Activated T-cell treated with anti-CD3 and anti-CD28 coated beads for 48 hours (primary cell): ENCODE measurements at regions not wholly inside any gene's neighbourhood (a gene's known extent, or its start where the extent isn't known, plus 50 kb on each side); places are given as distances from the start of the nearest gene placed in this dataset.
"Not testable (repeated sequence)": the region's sequence is repeated elsewhere in the genome, so short reads cannot be mapped to it uniquely, and the experiment has no call there.

ENCODE experiments used
- DNase-seq: peaks from one replicate; pipeline ENCODE4 v3.0.0-alpha.2; 2020; ENCODE audit warnings: low read depth

GRCh38 chr4:29304595-29304994 lies 1415.6 kb upstream of the PCDH7 start:
- DNase-seq: no peak

- no peak for DNase-seq
These were observed 1412.9 kb upstream of the PCDH7 start for GRCh38 chr4:29307256-29307655.

GRCh38 chr4:29307755-29308154 lies 1412.4 kb upstream of the PCDH7 start:
- DNase-seq: no peak

DNA sequence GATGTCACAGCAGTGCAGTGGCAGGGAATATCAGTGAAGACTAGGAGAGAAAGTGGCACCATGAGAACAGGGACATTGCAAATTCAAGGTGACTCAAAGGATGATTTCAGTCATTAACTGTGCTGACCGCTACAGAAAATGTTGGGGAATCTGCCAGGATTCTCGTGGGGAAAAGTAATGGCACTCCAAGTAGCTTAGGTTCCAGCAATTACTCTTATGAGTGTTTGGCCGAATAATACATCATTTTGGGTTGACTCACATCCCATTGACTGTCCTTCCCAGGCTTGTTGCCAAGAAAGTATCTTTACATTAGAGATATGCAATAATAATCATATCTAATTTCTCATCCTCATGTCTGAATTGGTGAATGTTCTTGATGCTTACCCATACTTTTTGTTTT lies 1411.1 kb upstream of the PCDH7 start:
- DNase-seq: no peak

- no peak for DNase-seq
These were observed 1409.9 kb upstream of the PCDH7 start for GRCh38 chr4:29310252-29310651.

- DNase-seq: no peak
These were observed 1408.9 kb upstream of the PCDH7 start for GRCh38 chr4:29311247-29311646.

- no peak for DNase-seq
These were observed 1400.4 kb upstream of the PCDH7 start for GRCh38 chr4:29319663-29320340.

DNA sequence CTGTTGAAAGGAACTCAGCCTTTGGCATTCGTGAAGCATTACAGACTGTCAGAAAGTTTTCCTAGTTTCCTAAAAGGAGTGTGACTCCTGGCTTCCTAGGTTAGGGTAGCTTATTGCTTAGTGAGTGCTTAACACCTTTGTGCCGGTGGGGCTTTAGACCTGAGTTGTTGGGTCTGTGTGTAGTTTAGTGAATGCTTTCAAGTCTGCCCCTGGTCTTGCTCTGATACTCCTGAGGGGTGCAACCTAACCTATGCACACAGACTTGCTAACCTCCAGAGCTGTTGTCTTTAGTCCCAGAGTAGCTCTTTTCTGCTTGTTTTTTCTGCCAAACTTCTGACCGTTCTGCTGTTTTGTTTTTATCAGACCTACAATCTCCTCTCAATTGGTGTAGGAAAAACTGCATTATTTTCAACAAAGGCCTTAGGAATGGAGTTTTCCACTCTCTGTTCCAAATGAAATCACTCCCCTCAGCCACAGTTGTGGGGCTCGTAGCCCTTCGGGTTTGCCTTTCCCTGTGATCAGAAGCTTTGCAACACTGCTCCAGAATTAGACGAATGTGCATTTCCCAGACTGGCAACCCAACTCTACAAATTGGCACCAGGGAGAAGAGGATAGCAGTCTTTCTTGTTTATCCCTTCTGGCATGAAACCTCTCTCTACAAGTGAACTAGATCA lies 1399.1 kb upstream of the PCDH7 start:
- no peak for DNase-seq

GRCh38 chr4:29326004-29326403 lies 1394.2 kb upstream of the PCDH7 start:
- no peak for DNase-seq

GRCh38 chr4:29326816-29327215 lies 1393.4 kb upstream of the PCDH7 start:
- DNase-seq: no peak

DNA sequence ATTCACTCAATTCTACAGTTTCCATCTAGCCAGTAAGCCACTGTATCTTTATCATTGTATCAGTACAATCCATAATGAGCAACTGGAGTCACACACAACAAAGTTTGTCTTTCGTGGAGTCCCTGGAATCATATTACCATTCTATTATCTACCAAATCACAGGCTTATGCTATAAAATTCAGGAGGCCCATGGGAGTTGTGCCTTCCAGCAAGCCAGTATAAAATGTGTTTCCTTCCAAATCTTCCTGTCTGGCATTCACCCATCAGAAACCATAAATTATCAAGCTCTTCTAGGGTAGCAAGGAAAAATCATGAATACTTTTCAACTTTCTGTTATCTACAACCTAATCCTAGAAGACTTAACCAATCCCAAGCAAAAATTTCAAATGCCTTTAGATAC lies 1383.3 kb upstream of the PCDH7 start:
- no peak for DNase-seq

- DNase-seq: no peak
These were observed 1347.2 kb upstream of the PCDH7 start for GRCh38 chr4:29372971-29373370.

DNA sequence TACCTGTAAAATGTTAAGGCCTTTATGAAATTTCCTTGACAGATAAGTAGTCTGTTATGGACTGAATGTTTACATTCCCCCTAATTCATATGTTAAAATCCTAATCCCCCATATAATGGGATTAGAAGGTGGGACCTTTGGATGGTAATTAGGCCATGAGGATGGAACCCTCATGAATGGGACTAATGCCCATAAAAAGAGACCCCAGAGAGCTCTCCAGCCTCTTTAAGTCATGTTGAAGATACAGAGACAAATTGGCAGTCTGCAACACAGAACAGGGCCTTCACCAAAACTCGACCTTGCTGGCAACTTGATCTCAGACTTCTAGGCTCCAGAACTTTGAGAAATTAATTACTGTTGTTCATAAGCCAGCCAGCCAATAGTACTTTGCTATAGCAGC lies 1344.5 kb upstream of the PCDH7 start:
- no peak for DNase-seq

- DNase-seq: not testable (repeated sequence)
These were observed 1341.9 kb upstream of the PCDH7 start for GRCh38 chr4:29378237-29378636.

DNA sequence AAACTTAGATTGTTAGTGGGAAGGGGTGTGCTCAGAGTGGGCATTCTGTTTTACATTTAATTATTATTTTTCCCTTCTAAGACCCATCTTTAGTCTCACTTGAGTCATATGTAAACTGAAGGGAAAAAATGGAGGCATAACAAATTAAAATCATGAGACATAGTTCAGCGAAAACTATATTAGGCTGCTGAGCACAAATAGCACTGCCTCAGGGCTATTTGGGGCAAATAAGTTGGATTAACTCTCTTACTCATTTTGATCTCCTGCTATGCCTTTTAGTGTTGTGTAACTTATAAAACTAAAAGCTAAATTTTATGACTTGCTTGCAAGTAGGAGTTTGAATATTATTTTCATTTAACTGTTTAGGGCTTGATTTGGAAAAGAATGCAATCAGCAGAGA lies 1329.2 kb upstream of the PCDH7 start:
- DNase-seq: no peak

- no peak for DNase-seq
These were observed 1315.1 kb upstream of the PCDH7 start for GRCh38 chr4:29405116-29405515.

DNA sequence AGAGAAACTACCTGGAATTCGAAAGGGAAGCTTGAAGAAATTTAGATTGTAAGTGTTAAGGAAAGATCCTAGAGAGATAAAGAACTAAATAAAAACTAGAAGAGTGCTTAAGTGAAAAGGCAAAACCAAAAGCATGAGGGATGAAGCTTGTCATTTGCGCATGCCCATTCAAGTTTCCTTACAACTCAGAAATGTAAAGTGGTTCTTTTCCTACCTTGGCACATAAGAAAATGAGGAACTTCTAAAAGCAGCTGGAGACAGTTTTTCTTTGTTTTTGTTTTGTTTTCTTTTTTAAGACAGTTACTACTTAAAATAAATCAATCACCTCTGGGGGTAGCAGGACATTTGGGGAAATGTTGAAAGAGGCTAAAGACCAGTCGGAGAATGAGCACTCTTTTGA lies 1304.4 kb upstream of the PCDH7 start:
- DNase-seq: no peak

- no peak for DNase-seq
These were observed 1296.1 kb upstream of the PCDH7 start for GRCh38 chr4:29423836-29424721.

DNA sequence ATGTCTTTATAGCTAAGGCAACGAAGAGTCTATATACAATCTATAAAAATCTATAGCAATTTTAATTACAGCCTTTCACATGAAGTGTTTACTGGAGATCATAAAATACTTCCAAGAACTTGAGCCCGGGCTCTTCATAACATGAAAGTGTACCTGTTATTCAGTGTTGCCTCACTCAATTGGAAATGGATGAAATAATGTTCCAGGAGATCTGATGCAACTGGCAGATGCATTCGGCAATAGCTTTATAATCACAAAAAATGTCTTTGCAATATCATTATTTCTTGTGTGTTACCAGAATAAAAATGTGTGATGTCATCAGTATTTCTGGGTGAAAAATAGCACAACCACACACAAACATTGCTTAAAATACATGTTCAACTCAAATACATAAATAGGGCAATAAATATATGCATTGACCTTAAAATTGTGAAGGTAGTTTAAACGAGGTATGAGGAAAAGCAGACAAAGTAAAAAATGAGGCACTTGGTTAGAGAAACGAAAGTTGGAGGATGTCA lies 1266.8 kb upstream of the PCDH7 start:
- no peak for DNase-seq

GRCh38 chr4:29459926-29460325 lies 1260.2 kb upstream of the PCDH7 start:
- no peak for DNase-seq

GRCh38 chr4:29467044-29467717 lies 1253.0 kb upstream of the PCDH7 start:
- DNase-seq: no peak
